OCI-LY7 (cell line): ENCODE measurements at regions not wholly inside any gene's neighbourhood (a gene's known extent, or its start where the extent isn't known, plus 50 kb on each side); places are given as distances from the start of the nearest gene placed in this dataset.

Experiments used
- EZH2phosphoT487 ChIP-seq: fragments of 200-600 bp; sonication (generic); IDR thresholded peaks from 2 replicates; pipeline ENCODE4 v1.6.1; 2018; ENCODE audit warnings: low read depth, borderline replicate concordance, mild to moderate bottlenecking, mixed run types, antibody characterized with exemption, low read length, moderate library complexity, mixed read lengths
- TF ChIP-seq, protein P1 (sequence below): fragments of 200-600 bp; sonication (generic); conservative IDR thresholded peaks from 2 replicates; pipeline ENCODE4 v1.5.1; 2014; ENCODE audit warnings: mild to moderate bottlenecking, antibody characterized with exemption, low read length, moderate library complexity, mixed read lengths

DNA sequence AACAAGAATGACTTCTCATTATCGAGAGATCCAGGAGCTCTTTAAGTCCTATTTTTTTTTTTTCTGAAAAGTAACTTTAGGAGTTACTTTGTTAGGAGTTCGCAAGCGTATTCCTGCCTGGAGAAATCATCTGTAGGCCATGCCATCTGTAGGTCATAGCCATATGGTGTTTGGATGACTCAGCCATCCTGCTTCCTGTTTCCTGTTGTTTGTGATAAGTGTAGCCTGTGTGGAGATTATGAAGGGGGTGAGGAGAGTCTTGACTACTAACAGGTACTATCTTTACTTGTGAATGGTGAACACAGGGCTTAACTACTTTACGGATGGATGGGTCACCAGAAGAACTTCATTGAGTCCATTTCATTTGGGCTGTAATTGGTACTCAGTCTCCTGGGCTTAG is 327.2 kb downstream of the PTPRU start:
- TF ChIP-seq, protein P1, sequence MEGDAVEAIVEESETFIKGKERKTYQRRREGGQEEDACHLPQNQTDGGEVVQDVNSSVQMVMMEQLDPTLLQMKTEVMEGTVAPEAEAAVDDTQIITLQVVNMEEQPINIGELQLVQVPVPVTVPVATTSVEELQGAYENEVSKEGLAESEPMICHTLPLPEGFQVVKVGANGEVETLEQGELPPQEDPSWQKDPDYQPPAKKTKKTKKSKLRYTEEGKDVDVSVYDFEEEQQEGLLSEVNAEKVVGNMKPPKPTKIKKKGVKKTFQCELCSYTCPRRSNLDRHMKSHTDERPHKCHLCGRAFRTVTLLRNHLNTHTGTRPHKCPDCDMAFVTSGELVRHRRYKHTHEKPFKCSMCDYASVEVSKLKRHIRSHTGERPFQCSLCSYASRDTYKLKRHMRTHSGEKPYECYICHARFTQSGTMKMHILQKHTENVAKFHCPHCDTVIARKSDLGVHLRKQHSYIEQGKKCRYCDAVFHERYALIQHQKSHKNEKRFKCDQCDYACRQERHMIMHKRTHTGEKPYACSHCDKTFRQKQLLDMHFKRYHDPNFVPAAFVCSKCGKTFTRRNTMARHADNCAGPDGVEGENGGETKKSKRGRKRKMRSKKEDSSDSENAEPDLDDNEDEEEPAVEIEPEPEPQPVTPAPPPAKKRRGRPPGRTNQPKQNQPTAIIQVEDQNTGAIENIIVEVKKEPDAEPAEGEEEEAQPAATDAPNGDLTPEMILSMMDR, result no peak
- no peak for TF ChIP-seq EZH2phosphoT487
